Naive thymus-derived CD4-positive, alpha-beta T cell (primary cell): ENCODE measurements at regions not wholly inside any gene's neighbourhood (a gene's known extent, or its start where the extent isn't known, plus 50 kb on each side); places are given as distances from the start of the nearest gene placed in this dataset.

Experiments used
- ATAC-seq: fragments of 150-1000 bp; cut with Tn5 transposase; 2 replicates; pipeline ENCODE4 v1.10.0; 2021; ENCODE audit warnings: mild to moderate bottlenecking, moderate library complexity
- CTCF ChIA-PET: fragments of 350-600 bp; sonication (Branson Sonifier 250); formaldehyde crosslinking; loops from one replicate; lab custom pipeline; 2021; ENCODE audit warnings: antibody characterized with exemption; lab: Charles Lee
- POLR2A ChIA-PET: fragments of 350-600 bp; sonication (Branson Sonifier 250); formaldehyde crosslinking; loops from one replicate; lab custom pipeline; 2021; ENCODE audit warnings: antibody characterized with exemption, inconsistent platforms; lab: Charles Lee
- DNase-seq, 9 donors: peaks; one replicate each; pipeline versions ENCODE4 v3.0.0 to v3.0.0-alpha.2; 2020 to 2022; ENCODE audit warnings: mixed read lengths in 1 of 9
- H3K27ac ChIP-seq: one replicate; pipeline ENCODE4 v1.7.0; 2013; ENCODE audit warnings: mild to moderate bottlenecking, low read depth, low read length, moderate library complexity
- H3K27me3 ChIP-seq, 2 donors: one replicate each; pipeline ENCODE4 v1.7.0; 2013; ENCODE audit warnings: low read length in 2 of 2, mild to moderate bottlenecking in 2 of 2, moderate library complexity in 2 of 2; ENCODE audit not compliant: control insufficient read depth in 2 of 2, insufficient read depth in 2 of 2
- H3K36me3 ChIP-seq, 3 experiments: 1 replicate in 2 of 3; 2 replicates in 1 of 3; pipeline ENCODE4 v1.7.0; 2013; ENCODE audit warnings: low read length in 3 of 3, mild to moderate bottlenecking in 3 of 3, moderate library complexity in 1 of 3; ENCODE audit not compliant: insufficient read depth in 3 of 3, control insufficient read depth in 2 of 3
- H3K4me1 ChIP-seq, 2 donors: one replicate each; pipeline ENCODE4 v1.7.0; 2013; ENCODE audit warnings: low read length in 2 of 2, mild to moderate bottlenecking in 2 of 2, moderate library complexity in 1 of 2; ENCODE audit not compliant: control insufficient read depth in 2 of 2, insufficient read depth in 2 of 2
- H3K4me3 ChIP-seq: 2 replicates; pipeline ENCODE4 v1.7.0; 2013; ENCODE audit warnings: mild to moderate bottlenecking, low read length
- H3K9me3 ChIP-seq, 3 experiments: 1 replicate in 2 of 3; 2 replicates in 1 of 3; pipeline ENCODE4 v1.7.0; 2013; ENCODE audit warnings: low read length in 3 of 3; ENCODE audit not compliant: control insufficient read depth in 2 of 3
- H3K27ac Mint-ChIP-seq, 9 donors: one replicate each; pipeline ENCODE4 v1.8.0; 2020 to 2022; ENCODE audit warnings: mixed read lengths in 9 of 9, mild to moderate bottlenecking in 8 of 9, moderate library complexity in 5 of 9, inconsistent platforms in 2 of 9
- H3K27me3 Mint-ChIP-seq, 5 donors: one replicate each; pipeline ENCODE4 v1.8.0; 2021 to 2022; ENCODE audit warnings: mixed read lengths in 5 of 5, mild to moderate bottlenecking in 1 of 5
- H3K36me3 Mint-ChIP-seq, 5 donors: one replicate each; pipeline ENCODE4 v1.8.0; 2020 to 2022; ENCODE audit warnings: mixed read lengths in 5 of 5, mild to moderate bottlenecking in 3 of 5, inconsistent platforms in 1 of 5
- H3K4me1 Mint-ChIP-seq, 7 donors: one replicate each; pipeline ENCODE4 v1.8.0; 2020 to 2022; ENCODE audit warnings: mixed read lengths in 7 of 7, mild to moderate bottlenecking in 3 of 7, inconsistent platforms in 1 of 7
- H3K4me3 Mint-ChIP-seq, 10 donors: one replicate each; pipeline ENCODE4 v1.8.0; 2020 to 2022; ENCODE audit warnings: mild to moderate bottlenecking in 10 of 10, mixed read lengths in 10 of 10, moderate library complexity in 6 of 10, inconsistent platforms in 2 of 10
- H3K9me3 Mint-ChIP-seq, 11 donors: one replicate each; pipeline ENCODE4 v1.8.0; 2020 to 2022; ENCODE audit warnings: mixed read lengths in 11 of 11, mild to moderate bottlenecking in 4 of 11, inconsistent platforms in 1 of 11, moderate library complexity in 1 of 11
- intact Hi-C, 2 donors: fragments of 100-400 bp; cut with micrococcal nuclease; formaldehyde crosslinking; loops; one replicate each; pipeline ENCODE4 v1.15.1; 2023

DNA sequence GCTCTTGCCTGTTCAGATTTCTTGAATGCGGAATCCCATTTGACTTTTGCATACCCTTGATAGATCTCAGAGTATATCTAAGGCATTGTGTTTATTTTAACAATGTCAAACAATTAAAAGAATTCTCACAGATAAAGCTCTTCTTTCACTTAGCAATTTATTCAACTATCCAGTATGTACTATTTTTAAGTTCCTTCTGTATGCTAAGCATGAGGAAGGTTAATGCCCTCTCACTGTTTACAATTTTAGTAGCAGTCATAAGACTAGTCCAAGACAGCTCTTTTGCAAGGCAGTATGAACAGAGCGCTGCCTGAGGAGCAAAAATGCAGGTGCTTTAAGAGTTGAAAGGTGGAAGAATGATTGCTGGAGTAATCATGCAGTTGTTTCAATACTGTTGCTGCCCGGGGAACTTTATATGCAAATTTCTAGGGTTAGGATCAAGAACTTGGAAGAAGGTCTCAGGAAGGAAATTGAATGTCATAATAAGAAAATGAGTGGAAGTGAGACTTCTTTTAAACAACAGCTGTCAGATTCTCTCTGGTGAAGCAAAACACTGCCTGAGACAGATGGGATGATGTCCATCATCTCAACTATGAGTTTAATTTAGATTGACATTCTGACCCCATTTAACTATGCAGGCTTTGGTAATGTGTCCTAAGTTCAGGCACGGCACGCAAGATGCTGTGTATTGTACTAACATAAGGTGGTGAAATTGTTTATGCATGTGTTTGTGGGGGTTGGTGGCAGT lies 1303.5 kb upstream of the CITED2 start:
- H3K27me3 Mint-ChIP-seq, result peaks cover 0 to 14% (median 0%) of the 10 kb centered on the region in 5 donors
- H3K9me3 ChIP-seq, result no peaks in the 10 kb centered on the region
- H3K36me3 ChIP-seq, result no peaks in the 10 kb centered on the region
- DNase-seq, result no peak
- no peak overlapping the region for H3K4me3 Mint-ChIP-seq
- no peak overlapping the region for H3K27ac Mint-ChIP-seq
- no peak overlapping the region for H3K4me3 ChIP-seq
- H3K27me3 ChIP-seq, result no peaks in the 10 kb centered on the region
- no peaks in the 10 kb centered on the region for H3K9me3 Mint-ChIP-seq
- ATAC-seq, result no peak
- CTCF ChIA-PET, result no interaction called here
- no peaks in the 10 kb centered on the region for H3K36me3 Mint-ChIP-seq
- H3K4me1 ChIP-seq, result no peaks in the 10 kb centered on the region
- POLR2A ChIA-PET, result no interaction called here
- intact Hi-C loops, result no loop called here
- H3K27ac ChIP-seq, result no peak overlapping the region
- no peaks in the 10 kb centered on the region for H3K4me1 Mint-ChIP-seq

DNA sequence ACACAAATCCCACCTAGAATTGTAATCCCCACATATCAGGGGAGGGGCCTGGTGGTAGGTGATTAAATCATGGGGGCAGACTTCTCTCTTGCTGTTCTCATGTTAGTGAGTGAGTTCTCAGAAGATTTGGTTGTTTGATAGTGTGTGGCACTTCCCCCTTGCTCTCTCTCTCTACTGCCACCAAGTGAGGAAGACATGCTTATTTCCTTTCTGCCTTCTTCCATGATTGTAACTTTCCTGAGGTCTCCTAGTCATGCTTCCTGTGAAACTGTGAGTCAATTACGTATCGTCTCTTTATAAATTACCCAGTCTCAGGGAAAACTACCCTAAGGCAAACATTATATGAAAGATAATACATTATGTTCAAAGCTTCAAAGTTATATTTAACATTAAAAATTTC lies 1297.5 kb upstream of the CITED2 start:
- Histone ChIP-seq H3K27me3 (no peaks in the 10 kb centered on the region), H3K9me3 (no peaks in the 10 kb centered on the region), H3K4me3 (no peak overlapping the region), H3K27ac (no peak overlapping the region), H3K36me3 (no peaks in the 10 kb centered on the region), H3K4me1 (no peaks in the 10 kb centered on the region)
- intact Hi-C loops, result no loop called here
- Mint-ChIP-seq H3K36me3 (no peaks in the 10 kb centered on the region), H3K4me3 (no peak overlapping the region), H3K27ac (no peak overlapping the region), H3K9me3 (no peaks in the 10 kb centered on the region), H3K27me3 (peaks cover 0 to 12% (median 4%) of the 10 kb centered on the region in 5 donors), H3K4me1 (peaks cover 0 to 3% (median 0%) of the 10 kb centered on the region in 7 donors)
- CTCF ChIA-PET, result no interaction called here
- POLR2A ChIA-PET, result no interaction called here
- ATAC-seq (no peak), DNase-seq (no peak)

DNA sequence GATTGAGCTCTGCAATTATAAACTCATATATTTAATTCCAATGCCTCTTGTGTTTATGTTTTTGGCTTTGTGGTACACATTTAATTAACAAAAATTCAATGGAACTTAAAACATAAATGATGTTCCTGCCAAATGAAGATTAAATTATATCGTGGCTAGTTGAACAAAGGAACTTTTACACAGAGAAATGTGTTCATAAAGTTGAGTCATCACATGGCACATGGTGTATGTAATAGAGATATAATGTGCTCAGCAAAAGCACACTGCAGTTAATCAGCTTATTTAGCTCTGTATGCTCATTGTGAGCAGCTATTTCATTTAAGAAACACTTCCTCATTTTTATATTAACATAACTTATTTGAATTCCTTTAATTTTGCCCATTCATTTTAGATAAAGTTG lies 1295.6 kb upstream of the CITED2 start:
- Mint-ChIP-seq H3K4me3 (no peak overlapping the region), H3K4me1 (peaks cover 0 to 3% (median 0%) of the 10 kb centered on the region in 7 donors), H3K27me3 (peaks cover 0 to 12% (median 4%) of the 10 kb centered on the region in 5 donors), H3K27ac (no peak overlapping the region), H3K36me3 (no peaks in the 10 kb centered on the region), H3K9me3 (no peaks in the 10 kb centered on the region)
- H3K27ac ChIP-seq, result no peak overlapping the region
- H3K4me3 ChIP-seq, result no peak overlapping the region
- ChIA-PET POLR2A (no interaction called here), CTCF (no interaction called here)
- no peaks in the 10 kb centered on the region for H3K36me3 ChIP-seq
- ATAC-seq (no peak), DNase-seq (no peak)
- intact Hi-C loops, result no loop called here
- H3K9me3 ChIP-seq, result no peaks in the 10 kb centered on the region
- H3K27me3 ChIP-seq, result no peaks in the 10 kb centered on the region
- no peaks in the 10 kb centered on the region for H3K4me1 ChIP-seq

DNA sequence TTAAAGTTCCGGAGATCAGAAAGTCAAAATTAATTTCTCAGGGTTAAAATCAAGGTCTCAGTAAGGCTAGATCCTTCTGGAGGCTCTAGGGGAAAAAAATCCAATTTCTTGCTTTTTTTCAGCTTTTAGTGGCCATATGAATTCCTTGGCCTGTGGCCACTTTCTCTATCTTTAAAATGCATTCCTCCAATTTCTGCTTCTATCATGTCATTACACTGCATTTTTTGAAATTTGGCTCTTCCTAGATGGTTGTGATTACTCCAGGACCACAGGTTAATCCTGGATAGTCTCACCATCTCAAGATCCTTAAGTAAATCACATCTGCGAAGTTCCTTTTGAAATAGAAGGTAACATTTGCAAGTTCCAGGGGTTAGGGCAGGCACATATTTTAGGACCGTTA lies 1294.9 kb upstream of the CITED2 start:
- H3K27me3 ChIP-seq, result no peaks in the 10 kb centered on the region
- DNase-seq (no peak), ATAC-seq (no peak)
- ChIA-PET POLR2A (no interaction called here), CTCF (no interaction called here)
- no peak overlapping the region for H3K4me3 Mint-ChIP-seq
- H3K4me3 ChIP-seq, result no peak overlapping the region
- no peaks in the 10 kb centered on the region for H3K36me3 ChIP-seq
- no peaks in the 10 kb centered on the region for H3K36me3 Mint-ChIP-seq
- peaks cover 0 to 3% (median 0%) of the 10 kb centered on the region in 7 donors for H3K4me1 Mint-ChIP-seq
- H3K27me3 Mint-ChIP-seq, result peaks cover 0 to 12% (median under 1%) of the 10 kb centered on the region in 5 donors
- H3K27ac Mint-ChIP-seq, result no peak overlapping the region
- no peak overlapping the region for H3K27ac ChIP-seq
- H3K4me1 ChIP-seq, result no peaks in the 10 kb centered on the region
- no peaks in the 10 kb centered on the region for H3K9me3 ChIP-seq
- no peaks in the 10 kb centered on the region for H3K9me3 Mint-ChIP-seq
- intact Hi-C loops, result loop anchor here in 1 of 2 donors (1.0 kb wide), 1 partner anchor 20 kb away; no protein-coding TSS in a partner anchor

DNA sequence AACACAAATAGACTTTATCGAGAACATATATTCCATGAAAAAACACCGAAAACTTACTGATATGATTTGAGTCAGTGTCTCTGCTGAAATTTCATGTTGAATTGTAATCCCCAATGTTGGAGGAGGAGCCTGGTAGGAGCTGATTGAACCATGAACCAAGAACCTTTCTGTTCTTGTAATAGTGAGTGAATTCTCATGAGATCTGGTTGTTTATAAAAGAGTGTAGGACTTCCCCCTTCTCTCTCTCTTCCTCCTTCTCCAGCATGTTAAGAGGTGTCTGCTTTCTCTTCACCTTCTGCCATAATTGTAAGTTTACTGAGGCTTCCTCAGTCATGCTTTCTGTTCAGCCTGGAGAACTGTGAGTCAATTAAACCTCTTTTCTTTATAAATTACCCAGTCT lies 1289.3 kb upstream of the CITED2 start:
- intact Hi-C loops, result no loop called here
- no peaks in the 10 kb centered on the region for H3K9me3 ChIP-seq
- DNase-seq, result no peak
- no peaks in the 10 kb centered on the region for H3K36me3 Mint-ChIP-seq
- CTCF ChIA-PET, result no interaction called here
- no peak overlapping the region for H3K4me3 Mint-ChIP-seq
- peaks cover 0 to 8% (median 3%) of the 10 kb centered on the region in 5 donors for H3K27me3 Mint-ChIP-seq
- H3K4me1 ChIP-seq, result no peaks in the 10 kb centered on the region
- H3K4me3 ChIP-seq, result no peak overlapping the region
- H3K27ac ChIP-seq, result no peak overlapping the region
- ATAC-seq, result no peak
- no peaks in the 10 kb centered on the region for H3K27me3 ChIP-seq
- POLR2A ChIA-PET, result no interaction called here
- no peaks in the 10 kb centered on the region for H3K36me3 ChIP-seq
- H3K9me3 Mint-ChIP-seq, result no peaks in the 10 kb centered on the region
- H3K27ac Mint-ChIP-seq, result no peak overlapping the region
- peaks cover 0 to 1% (median 0%) of the 10 kb centered on the region in 7 donors for H3K4me1 Mint-ChIP-seq

DNA sequence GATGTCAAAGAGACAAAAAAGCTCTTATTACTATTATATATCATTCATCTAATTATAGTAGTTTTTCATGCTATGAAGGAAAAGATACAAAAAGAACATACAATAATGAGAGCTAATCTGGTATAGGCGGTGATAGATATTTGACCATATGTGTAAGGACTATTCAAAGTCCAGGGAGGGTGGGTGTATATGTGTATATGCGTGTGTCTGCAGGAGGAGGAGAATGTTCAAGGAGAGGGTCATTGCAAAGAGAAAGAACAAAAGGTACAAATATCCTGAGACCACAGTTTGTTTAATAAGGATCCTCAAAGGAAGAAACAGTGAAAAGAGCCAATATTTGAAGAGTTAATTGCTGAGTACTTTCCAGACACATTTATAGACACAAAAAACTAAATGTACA lies 1288.6 kb upstream of the CITED2 start:
- no peak overlapping the region for H3K4me3 ChIP-seq
- no peak for DNase-seq
- H3K27ac ChIP-seq, result no peak overlapping the region
- no peaks in the 10 kb centered on the region for H3K36me3 ChIP-seq
- POLR2A ChIA-PET, result no interaction called here
- H3K27me3 Mint-ChIP-seq, result peaks cover 0 to 8% (median 2%) of the 10 kb centered on the region in 5 donors
- peaks cover 0 to 1% (median 0%) of the 10 kb centered on the region in 7 donors for H3K4me1 Mint-ChIP-seq
- H3K27ac Mint-ChIP-seq, result no peak overlapping the region
- CTCF ChIA-PET, result no interaction called here
- H3K4me1 ChIP-seq, result no peaks in the 10 kb centered on the region
- no peaks in the 10 kb centered on the region for H3K9me3 ChIP-seq
- intact Hi-C loops, result no loop called here
- H3K27me3 ChIP-seq, result no peaks in the 10 kb centered on the region
- H3K9me3 Mint-ChIP-seq, result no peaks in the 10 kb centered on the region
- H3K4me3 Mint-ChIP-seq, result no peak overlapping the region
- no peaks in the 10 kb centered on the region for H3K36me3 Mint-ChIP-seq
- no peak for ATAC-seq

DNA sequence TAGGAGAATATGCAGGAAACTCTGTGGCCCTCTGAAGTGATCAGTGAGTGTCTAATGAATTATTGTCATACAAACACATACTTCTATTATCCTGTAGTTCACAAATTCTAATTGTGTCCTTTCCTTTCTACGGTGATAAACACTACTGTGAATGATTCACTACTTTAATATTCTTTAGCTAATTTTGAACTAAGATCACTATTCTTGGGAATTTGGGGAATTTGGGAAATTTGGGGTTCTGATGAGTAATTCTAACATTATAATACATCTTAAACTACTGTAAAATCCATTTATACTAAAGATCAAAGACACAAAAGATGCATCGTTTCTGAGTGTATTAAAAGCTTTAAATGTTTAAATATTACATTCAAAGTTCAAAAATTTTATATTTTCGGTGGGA lies 1287.2 kb upstream of the CITED2 start:
- H3K27me3 Mint-ChIP-seq, result peaks cover 0 to 8% (median 3%) of the 10 kb centered on the region in 5 donors
- ATAC-seq (no peak), DNase-seq (no peak)
- intact Hi-C loops, result no loop called here
- no peaks in the 10 kb centered on the region for H3K27me3 ChIP-seq
- peaks cover 0 to 1% (median 0%) of the 10 kb centered on the region in 7 donors for H3K4me1 Mint-ChIP-seq
- no peak overlapping the region for H3K27ac Mint-ChIP-seq
- no peak overlapping the region for H3K4me3 ChIP-seq
- CTCF ChIA-PET, result no interaction called here
- no peaks in the 10 kb centered on the region for H3K9me3 Mint-ChIP-seq
- no peaks in the 10 kb centered on the region for H3K36me3 ChIP-seq
- H3K4me3 Mint-ChIP-seq, result no peak overlapping the region
- H3K27ac ChIP-seq, result no peak overlapping the region
- no peaks in the 10 kb centered on the region for H3K9me3 ChIP-seq
- H3K36me3 Mint-ChIP-seq, result no peaks in the 10 kb centered on the region
- H3K4me1 ChIP-seq, result no peaks in the 10 kb centered on the region
- POLR2A ChIA-PET, result no interaction called here
